ENCODE measurements at regions not wholly inside any gene's neighbourhood (a gene's known extent, or its start where the extent isn't known, plus 50 kb on each side); places are given as distances from the start of the nearest gene placed in this dataset.

GRCh38 chr13:104625201-104625600, 1559.0 kb upstream of the SLC10A2 start:
- TF ChIP-seq CTCF (IDR thresholded peaks at IDR 0.05) (no peak), POLR2A (IDR thresholded peaks at IDR 0.05) (no peak)
